ENCODE measurements at regions not wholly inside any gene's neighbourhood (a gene's known extent, or its start where the extent isn't known, plus 50 kb on each side); places are given as distances from the start of the nearest gene placed in this dataset.
"Not testable (repeated sequence)": the region's sequence is repeated elsewhere in the genome, so short reads cannot be mapped to it uniquely, and the experiment has no call there.

- TF ChIP-seq CTCF (IDR thresholded peaks at IDR 0.05; ENCODE audit: borderline replicate concordance, insufficient read depth, low read depth, low read length) = no peak
- no peak overlapping the region for H3K4me3 ChIP-seq (ENCODE audit: low read depth, low read length)
Observed at GRCh38 chr10:27380929-27381358, 123.2 kb upstream of the RAB18 start.

GRCh38 chr10:27379041-27379440 lies 125.1 kb upstream of the RAB18 start:
- not testable (repeated sequence) for H3K4me3 ChIP-seq (ENCODE audit: low read depth, low read length)

- H3K4me3 ChIP-seq (ENCODE audit: low read depth, low read length) = no peak overlapping the region
- TF ChIP-seq CTCF (IDR thresholded peaks at IDR 0.05; ENCODE audit: borderline replicate concordance, insufficient read depth, low read depth, low read length) = no peak
Observed at GRCh38 chr10:27373566-27374160, 130.4 kb upstream of the RAB18 start.

- H3K4me3 ChIP-seq (ENCODE audit: low read depth, low read length) = no peak overlapping the region
- no peak for TF ChIP-seq CTCF (IDR thresholded peaks at IDR 0.05; ENCODE audit: borderline replicate concordance, insufficient read depth, low read depth, low read length)
Observed at GRCh38 chr10:27372095-27372494, 131.5 kb upstream of the ACBD5 start.

GRCh38 chr10:27371375-27371774 lies 130.8 kb upstream of the ACBD5 start:
- not testable (repeated sequence) for H3K4me3 ChIP-seq (ENCODE audit: low read depth, low read length)

- H3K4me3 ChIP-seq (ENCODE audit: low read depth, low read length) = no peak overlapping the region
- no peak for TF ChIP-seq CTCF (IDR thresholded peaks at IDR 0.05; ENCODE audit: borderline replicate concordance, insufficient read depth, low read depth, low read length)
Observed at GRCh38 chr10:27369880-27370279, 129.3 kb upstream of the ACBD5 start.

- no peak overlapping the region for H3K4me3 ChIP-seq (ENCODE audit: low read depth, low read length)
- TF ChIP-seq CTCF (IDR thresholded peaks at IDR 0.05; ENCODE audit: borderline replicate concordance, insufficient read depth, low read depth, low read length) = no peak
Observed at GRCh38 chr10:27368706-27369105, 128.1 kb upstream of the ACBD5 start.

- TF ChIP-seq CTCF (IDR thresholded peaks at IDR 0.05; ENCODE audit: borderline replicate concordance, insufficient read depth, low read depth, low read length) = no peak
- no peak overlapping the region for H3K4me3 ChIP-seq (ENCODE audit: low read depth, low read length)
Observed at GRCh38 chr10:27366769-27367168, 126.2 kb upstream of the ACBD5 start.
